ENCODE measurements at regions not wholly inside any gene's neighbourhood (a gene's known extent, or its start where the extent isn't known, plus 50 kb on each side); places are given as distances from the start of the nearest gene placed in this dataset.

DNA sequence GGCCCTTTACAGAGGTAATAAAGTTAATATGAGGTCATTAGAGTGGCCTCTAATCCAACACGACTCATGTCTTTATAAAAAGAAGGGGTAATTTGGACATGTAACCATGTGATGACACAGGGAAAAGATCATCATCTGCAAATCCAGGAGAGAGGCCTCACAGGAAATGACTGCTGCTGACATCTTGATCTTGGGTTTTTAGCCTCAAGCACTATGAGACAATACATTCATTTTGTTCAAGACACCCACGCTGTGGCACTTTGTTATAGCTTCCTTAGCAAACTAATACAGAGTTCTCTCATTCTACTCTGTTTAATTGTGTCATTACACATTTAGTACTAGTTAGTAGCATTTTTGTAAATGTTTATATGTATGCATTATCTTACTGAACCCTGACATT, 64.0 kb upstream of the RUNX1 start:
- H3K4me3 ChIP-seq, result no peak overlapping the region
- WGBS, result 83% methylated on average over 2 of the region's 2 CpGs
- H3K4me1 ChIP-seq, result no peaks in the 10 kb centered on the region
- no peak overlapping the region for H3K27ac ChIP-seq
- no peak for DNase-seq (ENCODE audit: low spot score in 2 of 2)
- no peaks in the 10 kb centered on the region for H3K9me3 ChIP-seq
- H3K27me3 ChIP-seq, result no peaks in the 10 kb centered on the region
- TF ChIP-seq POLR2A (IDR thresholded peaks at IDR 0.05) (no peak), POLR2AphosphoS5 (IDR thresholded peaks at IDR 0.05) (no peak), EP300 (IDR thresholded peaks at IDR 0.05) (no peak)
- TF ChIP-seq, protein P1, sequence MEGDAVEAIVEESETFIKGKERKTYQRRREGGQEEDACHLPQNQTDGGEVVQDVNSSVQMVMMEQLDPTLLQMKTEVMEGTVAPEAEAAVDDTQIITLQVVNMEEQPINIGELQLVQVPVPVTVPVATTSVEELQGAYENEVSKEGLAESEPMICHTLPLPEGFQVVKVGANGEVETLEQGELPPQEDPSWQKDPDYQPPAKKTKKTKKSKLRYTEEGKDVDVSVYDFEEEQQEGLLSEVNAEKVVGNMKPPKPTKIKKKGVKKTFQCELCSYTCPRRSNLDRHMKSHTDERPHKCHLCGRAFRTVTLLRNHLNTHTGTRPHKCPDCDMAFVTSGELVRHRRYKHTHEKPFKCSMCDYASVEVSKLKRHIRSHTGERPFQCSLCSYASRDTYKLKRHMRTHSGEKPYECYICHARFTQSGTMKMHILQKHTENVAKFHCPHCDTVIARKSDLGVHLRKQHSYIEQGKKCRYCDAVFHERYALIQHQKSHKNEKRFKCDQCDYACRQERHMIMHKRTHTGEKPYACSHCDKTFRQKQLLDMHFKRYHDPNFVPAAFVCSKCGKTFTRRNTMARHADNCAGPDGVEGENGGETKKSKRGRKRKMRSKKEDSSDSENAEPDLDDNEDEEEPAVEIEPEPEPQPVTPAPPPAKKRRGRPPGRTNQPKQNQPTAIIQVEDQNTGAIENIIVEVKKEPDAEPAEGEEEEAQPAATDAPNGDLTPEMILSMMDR (IDR thresholded peaks at IDR 0.05), result no peak
- H3K36me3 ChIP-seq, result no peaks in the 10 kb centered on the region

DNA sequence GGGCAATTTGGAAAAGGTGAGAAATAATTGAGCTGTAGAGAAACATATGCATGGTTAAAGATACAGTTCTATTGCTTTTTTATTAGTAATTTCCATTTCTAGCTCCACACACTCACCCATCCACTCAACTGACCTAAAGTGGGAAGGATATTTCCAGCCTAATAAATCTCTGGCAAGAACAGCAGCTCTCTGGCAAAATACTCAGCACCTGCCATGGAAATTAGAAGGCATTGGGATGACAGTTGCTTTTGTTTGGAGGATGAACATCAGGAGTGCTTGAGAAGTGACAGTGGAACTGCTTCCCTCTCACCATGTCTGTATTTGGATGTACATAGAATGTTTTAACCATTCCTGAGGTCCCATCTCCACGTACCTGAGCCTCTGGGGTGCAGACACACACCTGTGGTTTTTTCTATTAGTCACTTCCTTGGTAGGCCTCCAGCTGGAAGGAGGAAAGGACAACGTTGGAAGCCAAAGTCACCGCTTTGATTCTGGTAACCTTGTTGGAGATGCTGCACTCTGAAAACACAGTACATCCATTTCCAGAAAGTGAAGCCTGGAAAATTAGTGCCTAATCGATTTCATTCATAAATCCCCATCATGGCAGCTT, 62.3 kb upstream of the RUNX1 start:
- Histone ChIP-seq H3K4me1 (no peaks in the 10 kb centered on the region), H3K36me3 (no peaks in the 10 kb centered on the region), H3K9me3 (no peaks in the 10 kb centered on the region), H3K4me3 (no peak overlapping the region), H3K27ac (no peak overlapping the region), H3K27me3 (no peaks in the 10 kb centered on the region)
- TF ChIP-seq, protein P1 (IDR thresholded peaks at IDR 0.05), result no peak
- TF ChIP-seq EP300 (IDR thresholded peaks at IDR 0.05), result no peak
- TF ChIP-seq POLR2AphosphoS5 (IDR thresholded peaks at IDR 0.05), result no peak
- TF ChIP-seq POLR2A (IDR thresholded peaks at IDR 0.05), result no peak
- 40% methylated on average over 4 of the region's 4 CpGs for WGBS
- DNase-seq (ENCODE audit: low spot score in 2 of 2), result no peak

DNA sequence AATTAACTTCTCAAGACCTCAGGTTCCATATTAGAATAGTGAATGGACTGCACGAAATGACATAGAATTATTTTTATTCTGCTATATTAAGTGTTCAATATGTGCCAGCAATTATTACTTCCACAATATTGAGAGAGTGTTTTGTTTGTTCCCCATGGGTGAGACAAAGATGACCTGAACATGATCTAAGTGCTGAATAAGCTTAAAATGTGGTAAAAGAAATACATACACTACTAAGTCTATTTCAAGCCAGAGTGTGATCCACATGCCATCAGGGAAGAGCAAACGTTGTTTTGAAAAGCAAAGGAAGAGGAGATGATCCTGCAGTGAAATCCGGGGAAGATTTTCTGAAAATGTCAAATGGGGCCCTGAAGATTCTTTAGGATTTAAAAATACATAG, 59.8 kb upstream of the RUNX1 start:
- no peak for DNase-seq (ENCODE audit: low spot score in 2 of 2)
- Histone ChIP-seq H3K27me3 (no peaks in the 10 kb centered on the region), H3K9me3 (no peaks in the 10 kb centered on the region), H3K36me3 (no peaks in the 10 kb centered on the region), H3K27ac (no peak overlapping the region), H3K4me1 (no peaks in the 10 kb centered on the region), H3K4me3 (no peak overlapping the region)
- TF ChIP-seq, protein P1 (IDR thresholded peaks at IDR 0.05), result no peak
- TF ChIP-seq POLR2A (IDR thresholded peaks at IDR 0.05) (no peak), POLR2AphosphoS5 (IDR thresholded peaks at IDR 0.05) (no peak), EP300 (IDR thresholded peaks at IDR 0.05) (no peak)
- WGBS, result 84% methylated on average over 3 of the region's 3 CpGs

DNA sequence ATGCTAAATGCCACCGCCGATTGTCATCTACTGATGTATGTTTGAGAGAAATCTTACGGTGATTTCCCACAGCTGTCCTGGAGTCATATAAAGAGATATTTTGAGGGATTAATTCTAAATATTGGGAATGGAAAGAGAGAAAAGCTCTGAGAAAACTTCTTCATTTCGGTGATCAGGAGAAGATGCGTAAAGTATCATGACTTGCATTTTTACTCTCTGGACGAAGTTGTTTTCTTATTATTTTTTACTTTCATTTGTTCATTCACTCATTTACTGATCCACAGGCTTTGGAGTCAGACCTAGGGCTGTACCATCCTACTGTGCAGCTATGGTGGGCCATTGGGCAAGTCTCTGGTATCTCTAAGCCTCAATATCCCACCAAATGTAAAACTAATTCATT, 58.4 kb upstream of the RUNX1 start:
- Histone ChIP-seq H3K27me3 (no peaks in the 10 kb centered on the region), H3K36me3 (no peaks in the 10 kb centered on the region), H3K27ac (no peak overlapping the region), H3K9me3 (no peaks in the 10 kb centered on the region), H3K4me3 (no peak overlapping the region), H3K4me1 (no peaks in the 10 kb centered on the region)
- TF ChIP-seq POLR2AphosphoS5 (IDR thresholded peaks at IDR 0.05) (no peak), EP300 (IDR thresholded peaks at IDR 0.05) (no peak)
- no peak for DNase-seq (ENCODE audit: low spot score in 2 of 2)
- 97% methylated on average over 6 of the region's 6 CpGs for WGBS

- H3K27ac ChIP-seq, result no peak overlapping the region
- TF ChIP-seq POLR2A (IDR thresholded peaks at IDR 0.05), result no peak
- no peak for TF ChIP-seq EP300 (IDR thresholded peaks at IDR 0.05)
- TF ChIP-seq POLR2AphosphoS5 (IDR thresholded peaks at IDR 0.05), result no peak
- TF ChIP-seq, protein P1 (IDR thresholded peaks at IDR 0.05), result no peak
- H3K4me3 ChIP-seq, result no peak overlapping the region
- no peaks in the 10 kb centered on the region for H3K27me3 ChIP-seq
- no peaks in the 10 kb centered on the region for H3K4me1 ChIP-seq
- WGBS, result 78% methylated on average over 8 of the region's 11 CpGs
- H3K36me3 ChIP-seq, result no peaks in the 10 kb centered on the region
- no peak for DNase-seq (ENCODE audit: low spot score in 2 of 2)
- no peaks in the 10 kb centered on the region for H3K9me3 ChIP-seq
Observed at GRCh38 chr21:35106246-35106835, 57.2 kb upstream of the RUNX1 start.

Measured in suprapubic skin (tissue), 4 donors.